HG03432 (cell line): ENCODE measurements at regions not wholly inside any gene's neighbourhood (a gene's known extent, or its start where the extent isn't known, plus 50 kb on each side); places are given as distances from the start of the nearest gene placed in this dataset.
"Not testable (repeated sequence)": the region's sequence is repeated elsewhere in the genome, so short reads cannot be mapped to it uniquely, and the experiment has no call there.

Source experiments
- ATAC-seq: cut with Tn5 transposase; IDR thresholded peaks from one replicate; pipeline ENCODE4 v1.9.1; 2021; ENCODE audit warnings: mild to moderate bottlenecking, moderate library complexity; ENCODE audit not compliant: unreplicated experiment

GRCh38 chrX:10469-11458 lies 270.4 kb upstream of the PLCXD1 start:
- not testable (repeated sequence) for ATAC-seq

- not testable (repeated sequence) for ATAC-seq
Observed at GRCh38 chrX:13821-14443, 267.2 kb upstream of the PLCXD1 start.

GRCh38 chrX:14452-14851 lies 266.7 kb upstream of the PLCXD1 start:
- ATAC-seq: not testable (repeated sequence)

GRCh38 chrX:18768-19454 lies 262.3 kb upstream of the PLCXD1 start:
- ATAC-seq: peak; percentile 97

- ATAC-seq: peak; percentile 24
Observed at GRCh38 chrX:19455-19827, 261.7 kb upstream of the PLCXD1 start.

- ATAC-seq: no peak
Observed at GRCh38 chrX:19912-20571, 261.1 kb upstream of the PLCXD1 start.

GRCh38 chrX:24139-24538 lies 257.0 kb upstream of the PLCXD1 start:
- not testable (repeated sequence) for ATAC-seq
